Left lung (tissue), 4 donors: ENCODE measurements at regions not wholly inside any gene's neighbourhood (a gene's known extent, or its start where the extent isn't known, plus 50 kb on each side); places are given as distances from the start of the nearest gene placed in this dataset.

Experiments
- ATAC-seq: fragments of 200-7000 bp; cut with Tn5 transposase; one replicate; pipeline ENCODE4 v1.9.1; 2020; ENCODE audit warnings: moderate library complexity
- DNase-seq, 4 donors: peaks; one replicate each; pipeline ENCODE4 v3.0.0-alpha.2; 2013 to 2020
- H3K27ac ChIP-seq, 2 donors: fragments of 200-600 bp; sonication (generic) in 1 of 2; one replicate each; pipeline versions ENCODE4 v1.5.0 to v1.8.0; 2020 to 2021
- H3K27me3 ChIP-seq, 2 donors: fragments of 200-600 bp; sonication (generic) in 1 of 2; one replicate each; pipeline versions ENCODE4 v1.5.0 to v1.8.0; 2020 to 2021
- H3K36me3 ChIP-seq, 2 donors: fragments of 200-600 bp; sonication (generic) in 1 of 2; one replicate each; pipeline versions ENCODE4 v1.5.0 to v1.8.0; 2020 to 2021
- H3K4me1 ChIP-seq, 2 donors: fragments of 200-600 bp; one replicate each; pipeline ENCODE4 v1.8.0; 2021
- H3K4me3 ChIP-seq, 2 donors: fragments of 200-600 bp; sonication (generic) in 1 of 2; one replicate each; pipeline versions ENCODE4 v1.5.0 to v1.8.0; 2020 to 2021; ENCODE audit warnings: mild to moderate bottlenecking in 1 of 2
- H3K9me3 ChIP-seq, 2 donors: fragments of 200-600 bp; sonication (generic) in 1 of 2; one replicate each; pipeline versions ENCODE4 v1.5.0 to v1.8.0; 2020 to 2021
- intact Hi-C, 2 donors: fragments of 100-400 bp; cut with DNase I; formaldehyde crosslinking; loops; one replicate each; pipeline versions ENCODE4 v1.11.2 to v1.14.2; 2022
- TF ChIP-seq, protein P1 (sequence below), 2 donors: fragments of 200-600 bp; sonication (generic) in 1 of 2; IDR thresholded peaks; one replicate each; pipeline versions ENCODE4 v1.5.0 to v1.8.0; 2021; ENCODE audit warnings: antibody characterized with exemption in 2 of 2
- donor health status: DM: no; HTN: yes; CAD: no.
- donor health status: DM: no; HTN: no; CAD: no.

DNA sequence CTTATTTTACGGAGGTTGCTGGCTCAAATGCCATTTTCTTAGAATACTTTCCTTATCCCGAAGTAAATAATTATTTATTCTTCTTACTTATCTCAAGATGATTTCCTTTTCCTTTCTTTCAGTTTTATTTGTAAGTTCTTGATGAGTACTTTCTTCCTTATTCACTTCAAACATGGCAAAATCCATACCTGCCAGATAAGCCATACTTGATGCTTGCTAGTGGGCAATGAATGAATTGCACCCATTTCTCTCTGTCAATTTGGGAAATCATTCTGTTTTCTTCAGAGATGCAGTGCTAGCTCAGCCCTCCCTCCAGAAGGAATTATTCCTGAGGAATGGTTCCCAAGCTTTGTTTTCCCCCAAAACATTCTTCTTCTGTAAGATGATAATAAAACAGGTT lies 598.3 kb downstream of the SPRY1 start:
- peaks cover 0 to 10% of the 10 kb centered on the region in 2 donors for H3K9me3 ChIP-seq
- ATAC-seq = no peak
- H3K4me1 ChIP-seq = no peaks in the 10 kb centered on the region
- H3K36me3 ChIP-seq = no peaks in the 10 kb centered on the region
- no peaks in the 10 kb centered on the region for H3K27me3 ChIP-seq
- DNase-seq = no peak
- H3K27ac ChIP-seq = no peak overlapping the region
- no peak overlapping the region for H3K4me3 ChIP-seq
- TF ChIP-seq, protein P1, sequence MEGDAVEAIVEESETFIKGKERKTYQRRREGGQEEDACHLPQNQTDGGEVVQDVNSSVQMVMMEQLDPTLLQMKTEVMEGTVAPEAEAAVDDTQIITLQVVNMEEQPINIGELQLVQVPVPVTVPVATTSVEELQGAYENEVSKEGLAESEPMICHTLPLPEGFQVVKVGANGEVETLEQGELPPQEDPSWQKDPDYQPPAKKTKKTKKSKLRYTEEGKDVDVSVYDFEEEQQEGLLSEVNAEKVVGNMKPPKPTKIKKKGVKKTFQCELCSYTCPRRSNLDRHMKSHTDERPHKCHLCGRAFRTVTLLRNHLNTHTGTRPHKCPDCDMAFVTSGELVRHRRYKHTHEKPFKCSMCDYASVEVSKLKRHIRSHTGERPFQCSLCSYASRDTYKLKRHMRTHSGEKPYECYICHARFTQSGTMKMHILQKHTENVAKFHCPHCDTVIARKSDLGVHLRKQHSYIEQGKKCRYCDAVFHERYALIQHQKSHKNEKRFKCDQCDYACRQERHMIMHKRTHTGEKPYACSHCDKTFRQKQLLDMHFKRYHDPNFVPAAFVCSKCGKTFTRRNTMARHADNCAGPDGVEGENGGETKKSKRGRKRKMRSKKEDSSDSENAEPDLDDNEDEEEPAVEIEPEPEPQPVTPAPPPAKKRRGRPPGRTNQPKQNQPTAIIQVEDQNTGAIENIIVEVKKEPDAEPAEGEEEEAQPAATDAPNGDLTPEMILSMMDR (IDR thresholded peaks at IDR 0.05) = no peak
- intact Hi-C loops = no loop called here

GRCh38 chr4:123995936-123996335 lies 599.3 kb downstream of the SPRY1 start:
- intact Hi-C loops = no loop called here
- no peak for DNase-seq
- no peaks in the 10 kb centered on the region for H3K36me3 ChIP-seq
- no peak overlapping the region for H3K4me3 ChIP-seq
- H3K27ac ChIP-seq = no peak overlapping the region
- no peaks in the 10 kb centered on the region for H3K27me3 ChIP-seq
- TF ChIP-seq, protein P1 (IDR thresholded peaks at IDR 0.05) = no peak
- no peak for ATAC-seq
- peaks cover 0 to 10% of the 10 kb centered on the region in 2 donors for H3K9me3 ChIP-seq
- H3K4me1 ChIP-seq = no peaks in the 10 kb centered on the region

DNA sequence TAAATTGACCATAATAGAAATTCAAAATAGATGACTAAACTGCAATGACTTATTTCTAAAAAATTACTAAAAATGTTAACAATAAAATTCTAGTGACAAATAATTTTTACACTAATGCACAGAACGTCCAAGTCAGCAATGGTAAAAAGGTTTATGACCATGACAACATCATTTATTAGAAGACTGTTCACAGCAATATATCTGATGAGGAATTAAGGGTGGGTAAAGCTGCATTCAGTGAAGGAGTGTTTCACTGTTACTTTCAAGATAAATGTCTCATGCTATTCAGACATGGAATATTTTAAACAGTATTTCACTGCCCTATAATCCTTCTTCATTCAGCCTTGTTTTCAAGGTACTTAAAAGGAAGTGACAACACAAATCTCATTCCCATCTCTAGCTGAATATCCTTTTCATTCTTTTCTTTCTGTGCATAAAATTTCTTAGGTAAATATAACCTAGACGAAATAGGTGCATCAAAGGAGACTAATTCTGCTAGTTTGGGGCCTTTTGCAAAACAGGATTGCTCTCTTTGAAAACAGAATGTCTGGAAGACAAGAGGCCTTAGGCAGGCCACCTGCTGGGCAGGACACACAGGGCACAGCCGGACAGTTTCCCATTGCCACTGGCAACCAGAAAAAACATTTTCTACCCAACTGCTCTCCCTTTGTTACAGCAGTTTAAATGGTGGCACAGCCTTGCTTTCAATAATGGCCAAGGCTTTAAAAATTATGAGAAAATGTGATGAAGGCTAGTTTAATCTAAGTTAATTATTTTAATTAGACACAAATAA lies 600.3 kb downstream of the SPRY1 start:
- TF ChIP-seq, protein P1 (IDR thresholded peaks at IDR 0.05) = no peak
- H3K9me3 ChIP-seq = peaks cover 0 to 4% of the 10 kb centered on the region in 2 donors
- intact Hi-C loops = no loop called here
- DNase-seq (no peak), ATAC-seq (no peak)
- H3K4me3 ChIP-seq = no peak overlapping the region
- no peaks in the 10 kb centered on the region for H3K36me3 ChIP-seq
- H3K27ac ChIP-seq = no peak overlapping the region
- no peaks in the 10 kb centered on the region for H3K27me3 ChIP-seq
- H3K4me1 ChIP-seq = no peaks in the 10 kb centered on the region

- Histone ChIP-seq H3K27me3 (no peaks in the 10 kb centered on the region), H3K4me3 (no peak overlapping the region), H3K27ac (no peak overlapping the region), H3K4me1 (no peaks in the 10 kb centered on the region), H3K36me3 (no peaks in the 10 kb centered on the region), H3K9me3 (no peaks in the 10 kb centered on the region)
- no peak for DNase-seq
- intact Hi-C loops = no loop called here
- ATAC-seq = no peak
- TF ChIP-seq, protein P1 (IDR thresholded peaks at IDR 0.05) = no peak
These were observed 601.3 kb downstream of the SPRY1 start for GRCh38 chr4:123997776-123998449.

- TF ChIP-seq, protein P1 (IDR thresholded peaks at IDR 0.05) = no peak
These were observed 603.6 kb downstream of the SPRY1 start for GRCh38 chr4:124000233-124000632.

More at GRCh38 chr4:124000233-124000632, 603.6 kb downstream of the SPRY1 start:
- H3K4me3 ChIP-seq = no peak overlapping the region
- DNase-seq = no peak
- no peaks in the 10 kb centered on the region for H3K4me1 ChIP-seq
- intact Hi-C loops = no loop called here
- H3K27me3 ChIP-seq = no peaks in the 10 kb centered on the region
- no peak for ATAC-seq
- H3K36me3 ChIP-seq = no peaks in the 10 kb centered on the region
- H3K9me3 ChIP-seq = no peaks in the 10 kb centered on the region
- H3K27ac ChIP-seq = no peak overlapping the region
